H9 (cell line): ENCODE measurements at regions not wholly inside any gene's neighbourhood (a gene's known extent, or its start where the extent isn't known, plus 50 kb on each side); places are given as distances from the start of the nearest gene placed in this dataset.

Experiments used
- DNase-seq: peaks from one replicate; pipeline ENCODE4 v3.0.0-alpha.2; 2017
- H2AFZ ChIP-seq: one replicate; pipeline ENCODE4 v1.6.1; 2013; ENCODE audit warnings: mild to moderate bottlenecking, low read length, control low read depth, moderate library complexity
- H2AK5ac ChIP-seq: 2 replicates; pipeline ENCODE4 v1.6.1; 2013; ENCODE audit warnings: low read length, control low read depth, mixed read lengths; ENCODE audit not compliant: insufficient read length
- H2BK120ac ChIP-seq: one replicate; pipeline ENCODE4 v1.6.1; 2013; ENCODE audit warnings: low read depth, mild to moderate bottlenecking, low read length, control low read depth, inconsistent platforms; ENCODE audit not compliant: poor library complexity, severe bottlenecking
- H2BK12ac ChIP-seq: 2 replicates; pipeline ENCODE4 v1.6.1; 2013; ENCODE audit warnings: low read length, control low read depth, mixed read lengths, low read depth; ENCODE audit not compliant: insufficient read length
- H2BK15ac ChIP-seq: 2 replicates; pipeline ENCODE4 v1.6.1; 2013; ENCODE audit warnings: low read depth, low read length, control low read depth
- H2BK20ac ChIP-seq: one replicate; pipeline ENCODE4 v1.6.1; 2013; ENCODE audit warnings: low read depth, mild to moderate bottlenecking, low read length, control low read depth, inconsistent platforms; ENCODE audit not compliant: poor library complexity, severe bottlenecking
- H2BK5ac ChIP-seq: 2 replicates; pipeline ENCODE4 v1.6.1; 2013; ENCODE audit warnings: low read length, control low read depth, mixed read lengths; ENCODE audit not compliant: insufficient read length
- H3K14ac ChIP-seq: 2 replicates; pipeline ENCODE4 v1.6.1; 2013; ENCODE audit warnings: low read length, control low read depth; ENCODE audit not compliant: insufficient read depth
- H3K18ac ChIP-seq: 2 replicates; pipeline ENCODE4 v1.6.1; 2013; ENCODE audit warnings: low read depth, mild to moderate bottlenecking, mixed read lengths, low read length, control low read depth; ENCODE audit not compliant: insufficient read length
- H3K23ac ChIP-seq: 2 replicates; pipeline ENCODE4 v1.6.1; 2013; ENCODE audit warnings: low read length, control low read depth, mixed read lengths, low read depth; ENCODE audit not compliant: insufficient read length
- H3K23me2 ChIP-seq: 2 replicates; pipeline ENCODE4 v1.6.1; 2013; ENCODE audit warnings: low read depth, mild to moderate bottlenecking, mixed read lengths, low read length, control low read depth; ENCODE audit not compliant: insufficient read length, poor library complexity, severe bottlenecking
- H3K27ac ChIP-seq: 2 replicates; pipeline ENCODE4 v1.5.1; 2013; ENCODE audit warnings: low read length, control low read depth, mixed read lengths, low read depth; ENCODE audit not compliant: insufficient read length
- H3K27me3 ChIP-seq: 2 replicates; pipeline ENCODE4 v1.6.1; 2013; ENCODE audit warnings: low read length, control low read depth, inconsistent platforms; ENCODE audit not compliant: insufficient read depth
- H3K4ac ChIP-seq: 2 replicates; pipeline ENCODE4 v1.6.1; 2013; ENCODE audit warnings: low read depth, mild to moderate bottlenecking, control low read depth, inconsistent platforms, low read length, moderate library complexity
- H3K4me1 ChIP-seq: 2 replicates; pipeline ENCODE4 v1.6.1; 2013; ENCODE audit warnings: low read length, control low read depth, inconsistent platforms; ENCODE audit not compliant: insufficient read depth
- H3K4me2 ChIP-seq: 2 replicates; pipeline ENCODE4 v1.6.1; 2013; ENCODE audit warnings: low read length, control low read depth, mixed read lengths; ENCODE audit not compliant: insufficient read length, insufficient read depth
- H3K56ac ChIP-seq: 2 replicates; pipeline ENCODE4 v1.6.1; 2013; ENCODE audit warnings: low read depth, mild to moderate bottlenecking, mixed read lengths, low read length, control low read depth; ENCODE audit not compliant: insufficient read length
- H3K79me1 ChIP-seq: 2 replicates; pipeline ENCODE4 v1.6.1; 2013; ENCODE audit warnings: low read depth, mild to moderate bottlenecking, moderate library complexity, low read length, control low read depth, inconsistent platforms; ENCODE audit not compliant: insufficient read depth, poor library complexity, severe bottlenecking
- H3K79me2 ChIP-seq: 2 replicates; pipeline ENCODE4 v1.6.1; 2013; ENCODE audit warnings: low read length, control low read depth, inconsistent platforms; ENCODE audit not compliant: insufficient read depth
- H3K9ac ChIP-seq: 2 replicates; pipeline ENCODE4 v1.6.1; 2013; ENCODE audit warnings: low read length, control low read depth, mixed read lengths; ENCODE audit not compliant: insufficient read length; ENCODE audit errors: extremely low read depth
- H3K9me3 ChIP-seq: one replicate; pipeline ENCODE4 v1.6.1; 2013; ENCODE audit warnings: low read depth, low read length, inconsistent platforms; ENCODE audit not compliant: control insufficient read depth
- H3T11ph ChIP-seq: one replicate; pipeline ENCODE4 v1.6.1; 2013; ENCODE audit warnings: mild to moderate bottlenecking, low read length, control low read depth, inconsistent platforms
- H4K20me1 ChIP-seq: one replicate; pipeline ENCODE4 v1.6.1; 2013; ENCODE audit not compliant: control insufficient read depth, insufficient read length, insufficient read depth
- H4K5ac ChIP-seq: 2 replicates; pipeline ENCODE4 v1.6.1; 2013; ENCODE audit warnings: low read depth, mild to moderate bottlenecking, mixed read lengths, low read length, control low read depth; ENCODE audit not compliant: insufficient read length
- H4K8ac ChIP-seq: replicated peaks from 2 replicates; pipeline ENCODE4 v1.6.1; 2013; ENCODE audit warnings: low read length, control low read depth, mixed read lengths, low read depth; ENCODE audit not compliant: insufficient read length
- H4K91ac ChIP-seq: 2 replicates; pipeline ENCODE4 v1.6.1; 2013; ENCODE audit warnings: low read depth, mild to moderate bottlenecking, moderate library complexity, mixed read lengths, low read length, control low read depth; ENCODE audit not compliant: insufficient read length
- H3K27ac Mint-ChIP-seq, 3 experiments: 2 replicates in 2 of 3; 3 replicates in 1 of 3; pipeline ENCODE4 v1.8.0; 2020 to 2021; ENCODE audit warnings: mixed read lengths in 3 of 3, mild to moderate bottlenecking in 1 of 3, moderate library complexity in 1 of 3
- H3K27me3 Mint-ChIP-seq: 2 replicates; pipeline ENCODE4 v1.8.0; 2021; ENCODE audit warnings: low read depth, mild to moderate bottlenecking, moderate library complexity, mixed read lengths
- H3K36me3 Mint-ChIP-seq, 3 experiments: 2 replicates in 2 of 3; 3 replicates in 1 of 3; pipeline ENCODE4 v1.8.0; 2020 to 2021; ENCODE audit warnings: low read depth in 3 of 3, mixed read lengths in 3 of 3; ENCODE audit not compliant: insufficient read depth in 1 of 3
- H3K4me1 Mint-ChIP-seq, 2 experiments: 2 replicates each; pipeline ENCODE4 v1.8.0; 2020; ENCODE audit warnings: mixed read lengths in 2 of 2
- H3K4me3 Mint-ChIP-seq, 2 experiments: 2 replicates in 1 of 2; 3 replicates in 1 of 2; pipeline ENCODE4 v1.8.0; 2020 to 2021; ENCODE audit warnings: mild to moderate bottlenecking in 2 of 2, mixed read lengths in 2 of 2, moderate library complexity in 1 of 2
- H3K9me3 Mint-ChIP-seq, 2 experiments: 2 replicates in 1 of 2; 3 replicates in 1 of 2; pipeline ENCODE4 v1.8.0; 2020; ENCODE audit warnings: mild to moderate bottlenecking in 2 of 2, mixed read lengths in 2 of 2, moderate library complexity in 1 of 2
- CTCF ChIP-seq: fragments of 200-600 bp; sonication (generic); conservative IDR thresholded peaks from 3 replicates; pipeline ENCODE4 v1.8.0; 2021; ENCODE audit warnings: antibody characterized with exemption, mild to moderate bottlenecking
- WGBS: extraction: QIAGEN DNeasy Blood & Tissue Kit; methylation state at CpG from one replicate; pipeline ENCODE4 v1.1.7; 2013; ENCODE audit warnings: missing lambda C conversion rate, low lambda C conversion rate, mixed read lengths; ENCODE audit not compliant: insufficient read length; ENCODE audit errors: extremely low coverage; 5-methylcytosine and 5-hydroxymethylcytosine counted together

- Histone ChIP-seq H3K27me3 (no peaks in the 10 kb centered on the region), H3K79me2 (no peaks in the 10 kb centered on the region)
- no peak overlapping the region for H3K4me3 Mint-ChIP-seq
Measured at GRCh38 chr10:113452146-113452845, 100.6 kb upstream of the HABP2 start.

More at GRCh38 chr10:113452146-113452845, 100.6 kb upstream of the HABP2 start:
- H2BK20ac ChIP-seq: no peak overlapping the region
- no peak overlapping the region for H3K27ac Mint-ChIP-seq
- H3K9me3 Mint-ChIP-seq: peaks cover 0 to 2% of the 10 kb centered on the region in 2 experiments; a peak in 1 of 5 replicates
- H2BK15ac ChIP-seq: no peak overlapping the region
- H3K18ac ChIP-seq: no peak overlapping the region
- H3K4ac ChIP-seq: no peak overlapping the region
- DNase-seq: no peak
- no peak overlapping the region for H4K91ac ChIP-seq
- H3K23ac ChIP-seq: no peak overlapping the region
- no peak overlapping the region for H4K5ac ChIP-seq
- H3K4me1 ChIP-seq: no peaks in the 10 kb centered on the region
- H3K79me1 ChIP-seq: no peaks in the 10 kb centered on the region
- H3K27me3 Mint-ChIP-seq: peaks cover 53% of the 10 kb centered on the region
- H3K56ac ChIP-seq: no peak overlapping the region
- H4K20me1 ChIP-seq: no peaks in the 10 kb centered on the region
- H3K36me3 Mint-ChIP-seq: no peaks in the 10 kb centered on the region; a peak in 1 of 7 replicates
- no peak overlapping the region for H2AFZ ChIP-seq
- H3K9ac ChIP-seq: no peak overlapping the region
- no peak overlapping the region for H3K27ac ChIP-seq
- H3K9me3 ChIP-seq: no peaks in the 10 kb centered on the region
- H2BK12ac ChIP-seq: no peak overlapping the region
- no peak for TF ChIP-seq CTCF
- H2AK5ac ChIP-seq: no peak overlapping the region
- H2BK120ac ChIP-seq: no peak overlapping the region
- no peak overlapping the region for H3K14ac ChIP-seq
- no peak overlapping the region for H2BK5ac ChIP-seq
- H4K8ac ChIP-seq: no peak overlapping the region
- no peaks in the 10 kb centered on the region for H3K23me2 ChIP-seq
- no CpG with 5 or more reads among the region's 5 CpGs for WGBS
- H3K4me1 Mint-ChIP-seq: peaks cover 2 to 8% of the 10 kb centered on the region in 2 experiments; a peak in 2 of 4 replicates
- no peak overlapping the region for H3K4me2 ChIP-seq
- no peak overlapping the region for H3T11ph ChIP-seq
